Hepatocyte (in vitro differentiated cells): ENCODE measurements at regions not wholly inside any gene's neighbourhood (a gene's known extent, or its start where the extent isn't known, plus 50 kb on each side); places are given as distances from the start of the nearest gene placed in this dataset.

Experiments used
- DNase-seq: peaks from one replicate; pipeline ENCODE4 v3.0.0-alpha.2; 2016; ENCODE audit warnings: low spot score
- H2AFZ ChIP-seq: fragments of 200-600 bp; sonication (generic); 2 replicates; pipeline ENCODE4 v1.6.0; 2016; ENCODE audit warnings: antibody characterized with exemption, mild to moderate bottlenecking
- H3K27ac ChIP-seq: fragments of 200-600 bp; sonication (generic); 2 replicates; pipeline ENCODE4 v1.5.1; 2016; ENCODE audit warnings: mild to moderate bottlenecking
- H3K27me3 ChIP-seq: fragments of 200-600 bp; sonication (generic); 2 replicates; pipeline ENCODE4 v1.6.1; 2016
- H3K36me3 ChIP-seq: fragments of 200-600 bp; sonication (generic); replicated peaks from 2 replicates; pipeline ENCODE4 v1.5.1; 2016; ENCODE audit warnings: low read depth; ENCODE audit not compliant: insufficient read depth
- H3K4me1 ChIP-seq: fragments of 200-600 bp; sonication (generic); 2 replicates; pipeline ENCODE4 v1.5.1; 2016; ENCODE audit warnings: mild to moderate bottlenecking, moderate library complexity; ENCODE audit not compliant: insufficient read depth
- H3K4me2 ChIP-seq: fragments of 200-600 bp; sonication (generic); 2 replicates; pipeline ENCODE4 v1.6.0; 2016
- H3K4me3 ChIP-seq: fragments of 200-600 bp; sonication (generic); 2 replicates; pipeline ENCODE4 v1.5.1; 2016; ENCODE audit warnings: mild to moderate bottlenecking
- H3K79me2 ChIP-seq: fragments of 200-600 bp; sonication (generic); 2 replicates; pipeline ENCODE4 v1.6.0; 2017; ENCODE audit warnings: mild to moderate bottlenecking
- H3K9me2 ChIP-seq: fragments of 200-600 bp; sonication (generic); replicated peaks from 2 replicates; pipeline ENCODE4 v1.6.0; 2017; ENCODE audit warnings: mild to moderate bottlenecking; ENCODE audit not compliant: insufficient read depth
- H3K9me3 ChIP-seq: fragments of 200-600 bp; sonication (generic); 2 replicates; pipeline ENCODE4 v1.5.1; 2016; ENCODE audit warnings: low read depth, mild to moderate bottlenecking
- H4K20me1 ChIP-seq: fragments of 200-600 bp; sonication (generic); 2 replicates; pipeline ENCODE4 v1.6.0; 2016; ENCODE audit warnings: mild to moderate bottlenecking; ENCODE audit not compliant: insufficient read depth, poor library complexity, severe bottlenecking
- CTCF ChIP-seq: fragments of 200-600 bp; sonication (generic); IDR thresholded peaks from 2 replicates; pipeline ENCODE4 v1.5.1; 2016; ENCODE audit warnings: antibody characterized with exemption, mild to moderate bottlenecking; ENCODE audit not compliant: poor library complexity
- EZH2 ChIP-seq: fragments of 200-600 bp; sonication (generic); IDR thresholded peaks from 2 replicates; pipeline ENCODE4 v1.6.1; 2016; ENCODE audit warnings: antibody characterized with exemption, mild to moderate bottlenecking, borderline replicate concordance
- EZH2phosphoT487 ChIP-seq: fragments of 200-600 bp; sonication (generic); IDR thresholded peaks from one replicate; pipeline ENCODE4 v1.6.1; 2018; ENCODE audit warnings: antibody characterized with exemption, mild to moderate bottlenecking, low read depth, moderate library complexity; ENCODE audit not compliant: unreplicated experiment, severe bottlenecking
- WGBS: methylation state at CpG from one replicate; pipeline ENCODE4 v1.1.6; 2016; ENCODE audit warnings: low lambda C conversion rate; ENCODE audit errors: missing lambda C conversion rate; 5-methylcytosine and 5-hydroxymethylcytosine counted together

GRCh38 chr10:62577666-62578291, 203.6 kb downstream of the ZNF365 start:
- Histone ChIP-seq H3K36me3 (no peaks in the 10 kb centered on the region), H2AFZ (no peak overlapping the region), H3K9me3 (no peaks in the 10 kb centered on the region), H3K9me2 (no peaks in the 10 kb centered on the region), H3K27ac (no peak overlapping the region), H4K20me1 (no peaks in the 10 kb centered on the region), H3K4me1 (no peaks in the 10 kb centered on the region), H3K4me3 (no peak overlapping the region), H3K27me3 (no peaks in the 10 kb centered on the region), H3K4me2 (no peak overlapping the region), H3K79me2 (no peaks in the 10 kb centered on the region)
- DNase-seq = no peak
- TF ChIP-seq CTCF (no peak), EZH2 (no peak), EZH2phosphoT487 (no peak)
- WGBS = 63% methylated on average over 2 of the region's 2 CpGs

- WGBS = 67% methylated on average over 6 of the region's 6 CpGs
- no peak overlapping the region for H3K4me3 ChIP-seq
- H3K36me3 ChIP-seq = no peaks in the 10 kb centered on the region
- no peaks in the 10 kb centered on the region for H3K9me3 ChIP-seq
- H4K20me1 ChIP-seq = no peaks in the 10 kb centered on the region
- H3K4me1 ChIP-seq = no peaks in the 10 kb centered on the region
- H3K27ac ChIP-seq = no peak overlapping the region
- no peaks in the 10 kb centered on the region for H3K27me3 ChIP-seq
- no peak overlapping the region for H2AFZ ChIP-seq
- no peaks in the 10 kb centered on the region for H3K79me2 ChIP-seq
- H3K4me2 ChIP-seq = no peak overlapping the region
- H3K9me2 ChIP-seq = no peaks in the 10 kb centered on the region
- no peak for TF ChIP-seq EZH2
- no peak for TF ChIP-seq EZH2phosphoT487
- TF ChIP-seq CTCF = no peak
- DNase-seq = no peak
Measured at GRCh38 chr10:62578301-62578700, 204.1 kb downstream of the ZNF365 start.

- Histone ChIP-seq H3K27me3 (no peaks in the 10 kb centered on the region), H3K4me1 (no peaks in the 10 kb centered on the region), H3K36me3 (no peaks in the 10 kb centered on the region), H4K20me1 (no peaks in the 10 kb centered on the region), H2AFZ (no peak overlapping the region), H3K9me3 (no peaks in the 10 kb centered on the region), H3K79me2 (no peaks in the 10 kb centered on the region), H3K4me3 (no peak overlapping the region), H3K27ac (no peak overlapping the region), H3K4me2 (no peak overlapping the region), H3K9me2 (no peaks in the 10 kb centered on the region)
- 100% methylated on average over 1 of the region's 1 CpG for WGBS
- DNase-seq = no peak
- no peak for TF ChIP-seq EZH2phosphoT487
- TF ChIP-seq CTCF = no peak
- no peak for TF ChIP-seq EZH2
Measured at GRCh38 chr10:62578916-62579315, 204.7 kb downstream of the ZNF365 start.

- Histone ChIP-seq H3K27ac (peak overlapping the region; percentile 42), H3K36me3 (no peaks in the 10 kb centered on the region), H3K4me3 (no peak overlapping the region), H4K20me1 (no peaks in the 10 kb centered on the region), H3K4me1 (no peaks in the 10 kb centered on the region), H3K9me2 (no peaks in the 10 kb centered on the region), H3K79me2 (no peaks in the 10 kb centered on the region), H2AFZ (no peak overlapping the region), H3K27me3 (no peaks in the 10 kb centered on the region), H3K9me3 (no peaks in the 10 kb centered on the region), H3K4me2 (no peak overlapping the region)
- TF ChIP-seq EZH2phosphoT487 = no peak
- no peak for TF ChIP-seq CTCF
- TF ChIP-seq EZH2 = no peak
- no peak for DNase-seq
Measured at GRCh38 chr10:62580396-62580795, 206.2 kb downstream of the ZNF365 start.
